GM18867 (cell line): ENCODE measurements at regions not wholly inside any gene's neighbourhood (a gene's known extent, or its start where the extent isn't known, plus 50 kb on each side); places are given as distances from the start of the nearest gene placed in this dataset.
"Not testable (repeated sequence)": the region's sequence is repeated elsewhere in the genome, so short reads cannot be mapped to it uniquely, and the experiment has no call there.

Source experiments
- ATAC-seq: cut with Tn5 transposase; IDR thresholded peaks from one replicate; pipeline ENCODE4 v1.9.1; 2021; ENCODE audit warnings: mild to moderate bottlenecking, moderate library complexity; ENCODE audit not compliant: unreplicated experiment

DNA sequence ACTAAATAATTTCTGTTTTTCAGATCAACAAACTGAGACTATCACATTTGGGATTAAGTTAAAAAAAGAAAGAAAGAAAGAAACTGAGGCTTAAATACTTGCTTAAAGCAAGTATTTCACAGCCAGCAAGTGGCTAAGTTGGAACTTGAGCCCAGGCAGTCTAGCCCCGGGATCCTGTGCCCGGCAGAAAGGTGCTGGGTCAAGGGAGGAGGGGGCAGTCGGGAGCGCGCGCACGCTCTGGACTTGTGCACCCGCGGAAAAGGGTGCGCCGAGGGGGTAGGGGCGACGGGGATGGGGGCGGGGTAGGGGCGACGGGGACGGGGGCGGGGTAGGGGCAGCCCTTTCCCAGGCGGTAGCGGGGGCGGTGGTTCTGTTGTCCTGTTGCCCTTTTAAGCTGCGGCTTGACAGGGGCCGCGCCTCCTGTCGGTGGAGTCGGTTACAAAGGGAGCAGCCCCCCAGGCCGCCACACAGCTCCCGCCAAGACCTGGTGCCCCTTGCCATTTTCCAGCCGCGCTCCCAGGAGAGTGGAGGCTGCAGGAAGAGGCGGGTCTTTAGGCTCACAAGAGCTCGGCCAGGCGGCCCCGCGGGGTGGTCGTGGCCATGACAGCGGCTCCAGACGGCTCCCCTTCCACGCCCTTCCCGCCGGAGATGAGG, 60.6 kb downstream of the GOLGA8T start:
- ATAC-seq, result not testable (repeated sequence)

DNA sequence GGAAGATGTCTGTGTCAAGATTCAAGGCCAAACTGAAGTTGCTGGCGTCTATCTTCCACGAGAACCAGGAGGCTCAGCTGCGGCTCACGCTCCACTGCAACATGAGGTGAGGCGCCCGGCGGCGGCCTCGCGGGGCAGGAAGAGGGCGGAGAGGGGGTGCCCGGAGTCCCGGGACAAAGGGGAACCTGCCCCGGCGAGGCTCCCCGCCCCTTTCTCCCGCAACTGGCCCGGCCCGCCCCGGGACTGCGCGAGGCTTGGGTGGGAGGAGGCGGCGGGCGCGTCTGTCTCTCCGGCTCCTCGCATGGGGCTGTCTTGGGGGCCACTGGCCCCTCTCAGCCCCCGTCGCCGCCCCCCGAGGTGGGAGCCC, 61.1 kb downstream of the GOLGA8T start:
- not testable (repeated sequence) for ATAC-seq

DNA sequence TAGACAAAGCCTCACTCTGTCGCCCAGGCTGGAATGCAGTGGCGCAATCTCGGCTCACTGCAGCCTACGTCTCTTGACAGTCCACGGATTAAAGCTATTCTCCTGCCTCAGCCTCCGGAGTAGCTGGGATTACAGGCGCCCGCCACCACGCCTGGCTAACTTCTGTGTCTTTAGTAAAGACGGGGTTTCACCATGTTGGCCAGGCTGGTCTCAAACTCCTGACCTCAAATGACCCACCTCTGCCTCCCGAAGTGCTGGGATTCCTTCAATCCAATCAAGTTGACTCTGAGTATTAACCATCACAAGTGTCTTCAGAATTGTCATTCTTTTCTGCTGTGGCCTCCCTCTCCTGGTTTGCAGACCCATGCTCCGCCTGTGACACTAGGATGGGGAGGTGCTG, 61.9 kb downstream of the GOLGA8T start:
- ATAC-seq, result not testable (repeated sequence)

DNA sequence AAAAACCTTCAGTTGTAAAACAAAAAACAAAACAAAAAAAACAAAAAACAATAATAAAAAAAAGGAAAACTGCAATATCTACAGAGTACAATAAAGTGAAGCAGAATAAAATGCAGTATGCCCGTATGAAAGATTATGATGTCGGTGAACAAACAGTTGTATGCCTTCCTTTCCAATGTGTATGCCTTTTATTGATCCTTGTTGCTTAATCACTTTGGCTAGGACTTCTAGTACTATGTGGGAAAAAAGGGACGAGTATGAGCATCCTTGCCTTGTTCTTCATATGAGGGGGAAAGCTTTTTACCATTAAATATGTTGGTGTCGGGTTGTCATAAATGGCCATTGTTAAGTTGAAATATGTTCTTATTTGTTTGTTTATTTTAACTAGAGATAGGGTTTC, 66.7 kb downstream of the GOLGA8T start:
- not testable (repeated sequence) for ATAC-seq

DNA sequence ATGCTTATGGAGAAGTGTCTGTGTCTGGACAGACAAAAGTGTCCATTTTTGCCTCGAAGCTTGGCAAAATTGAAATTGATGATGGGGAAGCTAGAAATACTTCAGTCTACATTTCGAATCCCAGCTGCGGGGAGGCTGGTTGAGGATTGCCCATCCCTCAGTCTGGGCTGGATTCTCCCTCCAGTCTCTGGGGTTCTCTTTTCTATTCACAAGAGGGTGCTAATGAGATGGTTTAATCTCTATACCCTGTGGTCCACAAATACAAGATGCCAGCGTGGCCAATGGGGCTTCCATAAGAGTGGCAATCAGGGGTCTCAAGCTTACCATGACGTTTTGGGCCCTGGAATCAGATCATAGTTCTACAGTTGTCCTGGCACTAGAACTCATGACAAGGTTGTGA, 78.9 kb downstream of the GOLGA8T start:
- not testable (repeated sequence) for ATAC-seq

DNA sequence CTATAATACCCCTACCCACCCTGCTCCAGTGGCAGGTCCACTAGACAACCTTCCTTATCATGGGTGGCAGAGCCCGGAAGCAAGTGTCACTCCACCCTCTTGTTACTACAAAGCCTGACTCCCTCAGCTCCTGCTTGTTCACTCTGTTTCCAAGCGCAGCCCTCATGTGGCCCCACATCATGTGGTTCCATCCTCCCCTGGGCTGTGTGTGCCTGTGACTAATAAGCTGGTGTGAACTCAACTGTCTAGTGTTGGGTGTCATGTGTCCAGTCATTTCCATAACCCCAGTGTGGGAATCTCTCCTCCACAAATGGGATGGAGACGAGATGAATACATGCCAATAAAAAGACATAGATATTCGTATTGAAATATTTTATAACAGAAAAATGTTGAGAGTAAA, 87.0 kb downstream of the GOLGA8T start:
- not testable (repeated sequence) for ATAC-seq

DNA sequence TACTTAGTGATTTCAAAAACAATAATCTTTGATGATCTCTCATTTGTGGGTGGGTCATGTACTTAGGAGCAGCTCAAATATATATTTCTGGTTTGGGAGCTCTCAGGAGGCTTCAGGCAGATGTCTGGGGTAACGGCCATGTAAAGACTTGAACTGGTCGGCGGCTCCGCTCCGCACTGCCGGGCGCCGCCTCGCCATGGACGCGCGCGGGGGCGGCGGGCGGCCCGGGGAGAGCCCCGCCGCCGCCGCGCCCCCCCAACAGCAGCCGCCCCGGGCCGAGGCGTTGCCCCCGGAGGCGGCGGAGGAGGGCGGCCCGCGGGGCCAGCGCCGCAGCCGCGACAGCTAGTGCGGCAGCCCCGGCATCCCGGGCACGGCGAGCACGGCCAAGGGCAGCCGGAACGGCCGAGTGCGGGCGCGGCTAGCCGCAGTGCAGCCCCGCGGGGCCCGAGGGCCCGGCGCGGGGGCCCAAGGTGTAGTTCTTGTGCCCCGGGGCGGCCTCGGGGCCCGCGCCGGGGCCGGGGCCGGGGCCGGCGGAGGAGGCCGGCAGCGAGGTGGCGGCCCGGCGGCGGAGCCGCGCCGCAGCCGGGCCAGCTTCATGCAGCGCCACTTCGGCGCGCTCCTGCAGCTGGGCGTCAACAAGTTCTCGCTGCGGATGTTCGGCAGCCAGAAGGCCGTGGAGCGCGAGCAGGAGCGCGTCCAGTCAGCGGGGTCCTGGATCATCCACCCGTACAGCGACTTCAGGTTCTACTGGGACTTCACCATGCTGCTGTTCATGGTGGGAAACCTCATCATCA, 88.1 kb downstream of the GOLGA8T start:
- not testable (repeated sequence) for ATAC-seq

DNA sequence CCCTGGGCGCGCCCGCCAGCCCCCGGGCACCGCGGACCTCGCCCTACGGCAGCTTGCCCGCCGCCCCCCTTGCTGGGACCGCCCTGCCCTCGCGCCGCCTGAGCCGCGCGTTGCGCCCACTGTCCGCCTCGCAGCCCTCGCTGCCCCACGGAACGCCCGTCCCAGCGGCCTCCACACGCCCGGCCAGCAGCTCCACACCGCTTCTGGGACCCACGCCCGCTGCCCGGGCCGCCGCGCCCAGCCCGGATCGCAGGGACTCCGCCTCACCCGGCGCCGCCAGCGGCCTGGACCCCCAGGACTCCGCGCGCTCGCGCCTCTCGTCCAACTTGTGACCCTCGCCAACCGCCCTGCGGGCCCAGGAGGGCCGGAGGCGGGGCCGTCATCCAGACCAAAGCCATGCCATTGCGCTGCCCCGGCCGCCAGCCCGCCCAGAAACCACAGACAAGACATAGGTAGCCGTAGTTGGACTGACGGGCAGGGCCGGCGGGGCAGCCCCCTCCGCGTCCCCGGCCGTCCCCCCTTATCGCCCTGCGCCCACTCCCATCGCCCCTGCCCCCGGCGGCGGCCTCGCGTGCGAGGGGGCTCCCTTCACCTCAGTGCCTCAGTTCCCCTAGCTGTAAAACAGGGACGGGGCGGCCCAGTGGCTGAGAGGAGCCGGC, 90.5 kb downstream of the GOLGA8T start:
- ATAC-seq, result not testable (repeated sequence)

DNA sequence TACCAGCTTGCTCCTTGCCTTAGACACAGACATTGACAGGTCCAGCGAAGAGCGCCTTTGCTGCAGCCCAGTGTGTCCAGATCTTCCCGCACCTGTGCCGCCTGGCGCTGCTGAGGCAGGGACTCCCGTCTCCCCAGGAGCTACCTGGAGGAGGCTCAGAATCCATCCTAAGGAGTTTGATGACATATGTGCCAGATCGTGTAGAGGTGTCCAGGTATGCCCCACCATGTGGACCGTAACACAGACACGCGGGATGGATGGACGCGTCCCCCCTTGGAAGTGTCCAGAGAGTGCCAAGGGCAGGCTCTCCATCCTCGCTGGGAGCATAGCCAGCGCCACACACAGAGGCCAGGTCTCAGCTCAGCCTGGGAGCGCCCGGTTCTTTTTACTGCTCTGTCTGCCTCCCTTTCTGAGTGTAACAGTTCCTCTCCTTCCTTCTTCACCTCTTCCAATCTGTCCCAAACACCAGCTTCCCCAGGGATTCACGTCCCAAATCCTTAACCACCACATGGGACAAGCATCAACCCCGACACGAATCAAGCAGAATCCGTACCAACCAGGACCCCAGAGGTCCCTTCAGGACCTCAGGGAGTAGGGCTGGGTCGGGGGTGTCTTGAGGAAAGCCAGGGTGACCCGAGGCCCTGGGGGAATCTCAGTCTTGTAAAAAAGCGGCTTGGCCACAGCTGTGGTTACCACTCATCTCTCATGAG, 126.7 kb downstream of the GOLGA8T start:
- not testable (repeated sequence) for ATAC-seq

DNA sequence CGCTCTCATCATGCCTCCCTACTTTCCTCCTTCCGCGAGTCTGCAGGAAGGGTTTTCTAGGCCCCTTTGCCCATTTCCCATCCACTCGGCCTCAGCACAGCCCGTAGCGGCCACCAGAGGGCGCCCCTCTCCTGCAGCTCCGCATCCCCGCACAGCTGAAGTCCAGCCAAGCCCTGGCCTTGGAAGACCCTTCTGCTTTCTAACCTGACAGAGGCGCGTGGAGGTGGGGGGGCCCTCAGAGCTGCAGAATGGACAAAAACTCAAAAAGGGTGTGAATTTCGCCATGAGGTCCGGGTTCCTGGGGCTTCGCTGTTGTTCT, 127.2 kb downstream of the GOLGA8T start:
- ATAC-seq, result peak; percentile 55

DNA sequence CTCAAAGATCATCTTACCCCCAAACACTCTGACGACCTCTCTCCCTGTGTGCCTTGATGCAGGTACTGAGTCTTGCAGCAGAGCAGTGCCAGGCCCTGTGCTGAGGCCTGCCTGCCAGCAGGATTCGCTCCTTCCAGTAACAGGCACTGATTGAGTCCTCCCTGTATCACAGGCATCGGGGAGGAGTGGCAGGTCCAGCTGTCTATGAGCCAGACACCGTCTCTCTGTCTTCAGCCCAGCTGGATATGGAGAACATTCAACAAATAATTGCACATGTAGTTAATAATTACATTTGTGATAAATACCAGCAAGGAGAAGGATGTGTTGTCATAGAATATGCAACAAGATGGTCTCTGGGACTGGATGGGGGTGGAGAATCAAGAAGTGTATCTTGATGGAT, 129.1 kb downstream of the GOLGA8T start:
- ATAC-seq, result not testable (repeated sequence)

DNA sequence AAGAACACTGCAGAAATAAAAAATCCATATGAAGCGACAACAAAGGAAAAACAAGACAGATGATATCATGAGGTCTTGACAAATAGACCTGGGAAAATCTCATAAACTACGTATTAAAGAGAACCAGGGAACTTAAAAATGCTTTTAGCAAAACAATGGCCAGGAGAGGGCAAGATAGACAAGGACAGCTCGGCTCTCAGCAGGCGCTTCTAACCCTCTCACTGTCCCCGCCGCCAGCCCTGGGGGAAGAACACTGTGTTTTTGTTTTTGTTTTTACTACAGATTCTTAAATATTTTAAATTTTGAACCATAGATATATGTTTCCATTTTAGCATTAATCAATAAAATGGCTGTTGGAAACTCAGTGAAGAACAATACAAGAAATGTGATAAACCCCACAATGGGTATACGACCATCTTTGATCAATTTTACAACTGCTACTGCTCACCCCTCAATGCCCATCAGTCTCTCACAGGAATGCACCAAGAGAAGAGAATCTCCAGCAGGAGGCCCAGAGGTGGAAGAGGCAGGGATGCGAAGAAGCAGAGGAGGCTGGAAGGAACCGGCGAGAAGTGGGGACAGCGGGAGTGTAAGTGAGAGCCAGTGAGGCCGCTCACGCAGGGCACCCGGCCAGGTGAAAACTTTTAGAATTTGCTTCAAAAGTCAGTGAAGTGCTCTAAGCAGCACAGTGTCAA, 98.0 kb downstream of the CHRFAM7A start:
- ATAC-seq, result not testable (repeated sequence)

DNA sequence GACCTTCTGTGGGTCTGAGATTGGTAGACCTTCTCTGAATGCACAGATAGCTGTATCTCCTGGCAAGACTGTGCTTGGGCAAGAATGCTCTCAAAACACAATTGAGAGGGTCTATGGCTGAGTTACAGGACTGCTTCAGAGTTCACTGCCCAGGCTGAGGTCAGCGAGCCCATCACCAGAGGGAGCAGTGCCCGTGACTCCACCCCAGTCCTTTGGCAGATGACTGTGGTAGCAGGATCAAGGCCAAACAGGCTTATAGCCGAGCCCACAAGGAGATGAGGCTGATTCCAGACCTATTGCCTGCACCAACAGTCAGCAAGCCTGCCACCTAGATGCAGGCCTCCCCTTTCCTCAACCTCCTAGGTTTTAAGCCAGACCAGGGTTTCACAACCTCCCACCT, 89.4 kb downstream of the CHRFAM7A start:
- not testable (repeated sequence) for ATAC-seq
